ENCODE measurements at regions not wholly inside any gene's neighbourhood (a gene's known extent, or its start where the extent isn't known, plus 50 kb on each side); places are given as distances from the start of the nearest gene placed in this dataset.

DNA sequence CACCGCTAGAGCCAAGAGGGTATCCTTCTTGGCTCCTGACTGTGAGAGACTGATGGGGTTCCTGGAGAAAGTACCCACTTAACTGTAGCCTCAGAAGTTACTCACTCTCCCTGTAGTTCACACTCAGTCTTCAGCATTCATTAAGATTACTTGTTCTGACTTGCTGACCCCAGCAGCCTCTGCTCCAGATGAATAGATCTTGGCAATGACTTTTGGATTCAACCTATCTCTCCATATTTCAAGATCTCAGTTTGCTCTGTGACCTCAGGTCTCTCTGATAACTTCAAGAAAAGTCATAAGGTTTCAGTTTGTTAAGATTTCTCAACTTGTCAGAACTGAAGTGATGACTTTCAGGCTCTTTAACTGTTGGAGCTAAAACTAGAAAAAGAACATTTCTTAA lies 825.6 kb downstream of the PCDH7 start:
- TF ChIP-seq, protein P1, sequence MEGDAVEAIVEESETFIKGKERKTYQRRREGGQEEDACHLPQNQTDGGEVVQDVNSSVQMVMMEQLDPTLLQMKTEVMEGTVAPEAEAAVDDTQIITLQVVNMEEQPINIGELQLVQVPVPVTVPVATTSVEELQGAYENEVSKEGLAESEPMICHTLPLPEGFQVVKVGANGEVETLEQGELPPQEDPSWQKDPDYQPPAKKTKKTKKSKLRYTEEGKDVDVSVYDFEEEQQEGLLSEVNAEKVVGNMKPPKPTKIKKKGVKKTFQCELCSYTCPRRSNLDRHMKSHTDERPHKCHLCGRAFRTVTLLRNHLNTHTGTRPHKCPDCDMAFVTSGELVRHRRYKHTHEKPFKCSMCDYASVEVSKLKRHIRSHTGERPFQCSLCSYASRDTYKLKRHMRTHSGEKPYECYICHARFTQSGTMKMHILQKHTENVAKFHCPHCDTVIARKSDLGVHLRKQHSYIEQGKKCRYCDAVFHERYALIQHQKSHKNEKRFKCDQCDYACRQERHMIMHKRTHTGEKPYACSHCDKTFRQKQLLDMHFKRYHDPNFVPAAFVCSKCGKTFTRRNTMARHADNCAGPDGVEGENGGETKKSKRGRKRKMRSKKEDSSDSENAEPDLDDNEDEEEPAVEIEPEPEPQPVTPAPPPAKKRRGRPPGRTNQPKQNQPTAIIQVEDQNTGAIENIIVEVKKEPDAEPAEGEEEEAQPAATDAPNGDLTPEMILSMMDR (IDR thresholded peaks at IDR 0.05 in 4 of 5, conservative IDR thresholded peaks at IDR 0.05 in 1 of 5) = no peak
- no peak for TF ChIP-seq POLR2A (IDR thresholded peaks at IDR 0.05)
